Liver (tissue), 3 donors: ENCODE measurements at regions not wholly inside any gene's neighbourhood (a gene's known extent, or its start where the extent isn't known, plus 50 kb on each side); places are given as distances from the start of the nearest gene placed in this dataset.

Experiments used
- ATF3 ChIP-seq: IDR thresholded peaks from 2 replicates; pipeline ENCODE4 v1.6.1; 2016; ENCODE audit warnings: antibody characterized with exemption
- CTCF ChIP-seq: fragments of 150-350 bp; IDR thresholded peaks from 2 replicates; pipeline ENCODE4 v1.5.1; 2017; ENCODE audit warnings: improper control_type of control experiment, low read depth, low read length; ENCODE audit not compliant: missing input control
- EGR1 ChIP-seq, 2 donors: IDR thresholded peaks; 2 replicates each; pipeline ENCODE4 v1.6.1; 2016 to 2018; ENCODE audit warnings: antibody characterized with exemption in 2 of 2, low read depth in 2 of 2
- GABPA ChIP-seq, 2 donors: IDR thresholded peaks in 1 of 2; conservative IDR thresholded peaks in 1 of 2; 2 replicates each; pipeline ENCODE4 v1.6.1; 2016; ENCODE audit warnings: antibody characterized with exemption in 2 of 2, mild to moderate bottlenecking in 1 of 2, moderate library complexity in 1 of 2
- REST ChIP-seq: IDR thresholded peaks from 2 replicates; pipeline ENCODE4 v1.6.1; 2016; ENCODE audit warnings: antibody characterized with exemption, mild to moderate bottlenecking
- donor health status: healthy.
- donor health status: healthy.

GRCh38 chr3:30232142-30232541 lies 374.3 kb upstream of the TGFBR2 start:
- TF ChIP-seq CTCF (no peak), ATF3 (no peak), REST (no peak), EGR1 (IDR thresholded peaks at IDR 0.05; ENCODE audit: low read depth in 2 of 2) (no peak), GABPA (IDR thresholded peaks at IDR 0.05 in 1 of 2, conservative IDR thresholded peaks at IDR 0.05 in 1 of 2) (no peak)
